GM18499 (cell line): ENCODE measurements at regions not wholly inside any gene's neighbourhood (a gene's known extent, or its start where the extent isn't known, plus 50 kb on each side); places are given as distances from the start of the nearest gene placed in this dataset.

Source experiments
- ATAC-seq: cut with Tn5 transposase; IDR thresholded peaks from one replicate; pipeline ENCODE4 v1.9.1; 2021; ENCODE audit warnings: moderate number of reproducible peaks; ENCODE audit not compliant: insufficient read depth, unreplicated experiment

GRCh38 chr3:170757038-170757437, 113.0 kb downstream of the RPL22L1 start:
- ATAC-seq: no peak

- ATAC-seq: no peak
Measured at GRCh38 chr3:170754311-170754693, 115.7 kb downstream of the RPL22L1 start.

- ATAC-seq: no peak
Measured at GRCh38 chr3:170753421-170754310, 116.3 kb downstream of the RPL22L1 start.

GRCh38 chr3:170752571-170753155, 117.3 kb downstream of the RPL22L1 start:
- ATAC-seq: no peak

- ATAC-seq: no peak
Measured at GRCh38 chr3:170751899-170752293, 118.1 kb downstream of the RPL22L1 start.

GRCh38 chr3:170751083-170751898, 118.7 kb downstream of the RPL22L1 start:
- ATAC-seq: no peak

- ATAC-seq: no peak
Measured at GRCh38 chr3:170750478-170750830, 119.5 kb downstream of the RPL22L1 start.

GRCh38 chr3:170749765-170750477, 120.1 kb downstream of the RPL22L1 start:
- ATAC-seq: no peak

GRCh38 chr3:170749185-170749584, 120.8 kb downstream of the RPL22L1 start:
- no peak for ATAC-seq

GRCh38 chr3:170746175-170746942, 123.6 kb downstream of the RPL22L1 start:
- no peak for ATAC-seq

- ATAC-seq: no peak
Measured at GRCh38 chr3:170745211-170745718, 124.7 kb downstream of the RPL22L1 start.

GRCh38 chr3:170741756-170742529, 128.1 kb downstream of the RPL22L1 start:
- no peak for ATAC-seq

- no peak for ATAC-seq
Measured at GRCh38 chr3:170740726-170741591, 129.0 kb downstream of the RPL22L1 start.

- no peak for ATAC-seq
Measured at GRCh38 chr3:170740285-170740684, 129.7 kb downstream of the RPL22L1 start.

- no peak for ATAC-seq
Measured at GRCh38 chr3:170739410-170739809, 130.6 kb downstream of the RPL22L1 start.

- ATAC-seq: no peak
Measured at GRCh38 chr3:170738766-170739165, 131.2 kb downstream of the RPL22L1 start.

GRCh38 chr3:170737498-170738162, 132.4 kb downstream of the RPL22L1 start:
- no peak for ATAC-seq
